Nephron progenitor cell (in vitro differentiated cells): ENCODE measurements at regions not wholly inside any gene's neighbourhood (a gene's known extent, or its start where the extent isn't known, plus 50 kb on each side); places are given as distances from the start of the nearest gene placed in this dataset.

Source experiments
- DNase-seq: peaks from one replicate; pipeline ENCODE4 v3.0.0; 2021
- H3K27ac Mint-ChIP-seq: 2 replicates; pipeline ENCODE4 v1.8.0; 2021; ENCODE audit warnings: mild to moderate bottlenecking, moderate library complexity, mixed read lengths
- H3K27me3 Mint-ChIP-seq: 2 replicates; pipeline ENCODE4 v1.8.0; 2021; ENCODE audit warnings: mild to moderate bottlenecking, low read depth, mixed read lengths; ENCODE audit not compliant: poor library complexity
- H3K36me3 Mint-ChIP-seq: 2 replicates; pipeline ENCODE4 v1.8.0; 2021; ENCODE audit warnings: low read depth, mixed read lengths
- H3K4me1 Mint-ChIP-seq: 2 replicates; pipeline ENCODE4 v1.8.0; 2021; ENCODE audit warnings: mixed read lengths
- H3K4me3 Mint-ChIP-seq: 2 replicates; pipeline ENCODE4 v1.8.0; 2021; ENCODE audit warnings: mild to moderate bottlenecking, moderate library complexity, mixed read lengths
- H3K9me3 Mint-ChIP-seq: 2 replicates; pipeline ENCODE4 v1.8.0; 2021; ENCODE audit warnings: mild to moderate bottlenecking, moderate library complexity, mixed read lengths
- CTCF ChIP-seq: fragments of 200-600 bp; sonication (generic); IDR thresholded peaks from 2 replicates; pipeline ENCODE4 v1.5.0; 2021; ENCODE audit warnings: antibody characterized with exemption

DNA sequence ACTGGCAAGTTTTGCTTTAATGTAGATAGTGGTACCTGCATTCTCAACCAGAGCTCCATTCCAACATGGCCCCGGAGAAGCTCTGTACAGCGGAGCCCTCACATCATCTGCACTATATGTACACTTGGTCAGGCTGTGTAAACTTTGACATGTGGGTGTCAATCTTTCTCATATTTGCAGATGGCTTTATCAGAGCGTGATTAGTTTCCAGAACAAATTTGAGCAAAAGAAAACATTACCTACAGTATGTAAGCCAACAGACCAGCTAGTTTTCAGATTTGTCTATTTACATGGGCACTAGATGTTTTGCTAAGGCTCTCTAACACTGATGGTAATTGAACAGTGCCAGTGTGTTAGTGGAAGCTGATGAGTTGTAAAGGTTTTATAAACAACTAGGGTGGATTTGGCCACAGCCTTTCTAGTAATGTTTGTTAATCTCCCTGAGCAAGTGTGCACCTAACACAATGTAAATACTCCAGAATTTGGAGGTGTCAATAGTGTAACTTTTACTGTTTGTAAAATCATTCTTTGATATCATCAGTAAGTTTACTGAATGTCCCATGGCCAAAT, 131.8 kb downstream of the FOXA2 start:
- Mint-ChIP-seq H3K27me3 (peaks cover 21% of the 10 kb centered on the region), H3K4me1 (peaks cover 37% of the 10 kb centered on the region), H3K4me3 (no peak overlapping the region), H3K9me3 (no peaks in the 10 kb centered on the region), H3K27ac (no peak overlapping the region), H3K36me3 (no peaks in the 10 kb centered on the region)
- DNase-seq = no peak
- TF ChIP-seq CTCF = no peak

DNA sequence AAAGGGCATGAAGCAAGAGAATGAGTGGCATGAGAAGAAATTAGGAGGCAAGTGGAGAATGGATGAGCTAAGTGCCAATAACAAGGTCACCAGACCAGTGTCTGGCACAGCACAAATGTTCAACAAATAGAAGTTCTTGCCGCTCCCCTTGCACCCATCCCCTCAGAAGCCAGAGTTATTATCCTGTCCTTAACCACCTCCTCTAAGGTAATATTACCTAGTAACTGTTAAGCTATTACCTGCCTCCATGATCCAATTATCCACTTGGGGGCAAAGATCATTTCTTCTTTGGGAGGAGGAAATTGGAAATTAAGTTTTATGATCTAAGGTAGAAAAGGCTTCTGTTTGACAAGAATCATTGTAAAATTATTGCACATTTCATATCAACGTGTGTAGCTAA, 133.8 kb downstream of the FOXA2 start:
- Mint-ChIP-seq H3K9me3 (no peaks in the 10 kb centered on the region), H3K27ac (no peak overlapping the region), H3K27me3 (peaks cover 11% of the 10 kb centered on the region), H3K4me3 (no peak overlapping the region), H3K4me1 (peaks cover 32% of the 10 kb centered on the region), H3K36me3 (no peaks in the 10 kb centered on the region)
- DNase-seq = no peak
- TF ChIP-seq CTCF = no peak

DNA sequence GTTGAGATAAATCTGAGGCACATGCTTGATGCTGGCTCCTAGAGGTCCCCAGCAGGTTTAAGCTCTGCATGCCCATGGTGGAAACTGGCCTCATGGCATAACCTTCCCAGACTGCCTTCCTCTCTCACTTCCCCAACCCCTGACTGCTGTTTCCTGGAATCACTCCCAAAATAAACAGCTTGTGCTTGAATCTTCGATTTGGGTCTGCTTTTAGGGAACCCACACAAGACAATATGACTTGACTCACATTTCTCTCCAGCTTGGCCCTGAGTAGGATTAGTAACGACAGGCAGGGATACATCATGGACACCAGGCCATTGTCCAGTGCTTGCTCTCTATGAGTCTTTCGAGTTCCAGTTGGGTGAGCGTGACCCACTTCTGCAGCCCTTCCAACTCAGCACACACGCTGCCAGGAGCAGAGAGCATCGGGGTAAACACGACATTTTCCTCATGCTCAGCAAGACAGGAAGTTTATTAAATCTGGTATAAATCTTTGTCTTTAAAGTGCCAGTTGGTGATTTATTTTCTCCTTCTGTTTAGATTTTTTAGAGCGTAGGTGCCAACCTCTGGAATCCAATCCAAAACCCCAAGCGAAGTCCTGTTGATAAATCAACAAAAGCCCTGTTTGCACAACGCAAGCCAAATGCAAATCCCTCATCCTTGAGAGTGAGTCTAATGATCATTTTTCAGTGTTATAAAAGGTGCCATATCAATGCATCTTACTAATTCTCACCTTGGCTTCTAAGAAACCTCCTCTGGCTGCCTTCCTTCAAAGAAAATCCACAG, 135.0 kb downstream of the FOXA2 start:
- Mint-ChIP-seq H3K27ac (peak overlapping the region; percentile 18), H3K9me3 (no peaks in the 10 kb centered on the region), H3K4me1 (peaks cover 31% of the 10 kb centered on the region), H3K36me3 (no peaks in the 10 kb centered on the region), H3K4me3 (peak overlapping the region; percentile 2), H3K27me3 (peaks cover 5% of the 10 kb centered on the region)
- TF ChIP-seq CTCF = no peak
- DNase-seq = no peak

DNA sequence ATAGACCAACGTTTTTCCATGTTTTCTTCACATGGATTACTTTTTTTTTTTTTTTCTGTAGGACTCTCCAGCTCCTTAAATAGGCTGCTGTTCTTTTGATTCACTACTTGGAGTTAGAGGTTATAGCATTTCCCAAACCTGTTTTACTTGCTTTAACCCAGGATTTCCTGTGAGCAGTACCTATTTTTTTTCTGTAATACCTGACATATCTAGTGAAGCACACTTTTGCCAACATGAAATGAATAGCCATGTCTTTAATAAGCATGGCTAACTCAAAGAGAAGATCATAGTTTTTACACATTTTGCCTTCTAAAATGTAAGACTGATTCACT, 137.0 kb downstream of the FOXA2 start:
- Mint-ChIP-seq H3K27me3 (peaks cover 2% of the 10 kb centered on the region), H3K9me3 (no peaks in the 10 kb centered on the region), H3K4me1 (peaks cover 31% of the 10 kb centered on the region), H3K4me3 (no peak overlapping the region), H3K36me3 (no peaks in the 10 kb centered on the region), H3K27ac (no peak overlapping the region)
- no peak for TF ChIP-seq CTCF
- DNase-seq = no peak

DNA sequence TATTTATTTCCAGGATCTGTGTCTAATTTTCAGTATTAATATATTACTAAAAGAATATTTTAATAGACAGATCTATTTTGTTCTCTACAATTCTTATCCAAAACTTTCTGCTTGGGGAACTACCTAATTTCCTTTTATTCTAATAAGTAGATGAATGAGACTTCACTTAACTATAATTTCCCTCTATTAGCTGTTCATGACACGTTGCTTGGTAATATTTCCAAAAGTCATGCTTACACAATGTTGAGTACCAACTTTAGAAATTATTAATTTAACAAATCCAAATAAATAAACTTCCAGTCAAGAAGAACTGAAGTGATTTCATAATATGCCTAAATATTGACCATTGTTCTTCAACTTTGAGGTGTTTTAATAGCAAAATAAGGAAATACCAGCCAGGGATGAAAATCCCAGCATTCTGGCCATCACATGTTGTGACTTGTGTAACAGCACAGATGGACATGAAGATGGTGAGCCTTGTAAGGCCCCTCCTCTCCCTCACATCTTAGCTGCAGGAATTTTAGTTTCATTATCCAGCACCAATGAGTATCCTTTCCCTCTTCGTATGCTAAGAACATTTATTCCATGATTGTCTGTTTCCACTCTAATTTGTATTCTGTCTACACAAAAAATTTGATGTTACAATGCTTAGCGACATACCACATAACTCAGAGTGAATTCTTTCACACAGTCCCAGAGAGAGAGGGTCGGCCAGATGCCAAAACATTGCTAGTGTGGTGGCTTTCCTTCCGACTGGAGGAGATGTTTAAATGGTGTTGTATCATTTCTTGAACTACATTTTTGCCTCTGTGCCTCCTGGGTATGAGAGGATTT, 137.5 kb downstream of the FOXA2 start:
- peaks cover 31% of the 10 kb centered on the region for H3K4me1 Mint-ChIP-seq
- DNase-seq = no peak
- no peak overlapping the region for H3K4me3 Mint-ChIP-seq
- no peak overlapping the region for H3K27ac Mint-ChIP-seq
- TF ChIP-seq CTCF = no peak
- no peaks in the 10 kb centered on the region for H3K36me3 Mint-ChIP-seq
- H3K27me3 Mint-ChIP-seq = peaks cover 2% of the 10 kb centered on the region
- H3K9me3 Mint-ChIP-seq = no peaks in the 10 kb centered on the region
